Esophagus squamous epithelium (tissue), 4 donors: ENCODE measurements at regions not wholly inside any gene's neighbourhood (a gene's known extent, or its start where the extent isn't known, plus 50 kb on each side); places are given as distances from the start of the nearest gene placed in this dataset.

ENCODE experiments used
- POLR2A ChIP-seq, 4 donors: fragments of 450-650 bp; IDR thresholded peaks; one replicate each; pipeline ENCODE4 v1.6.1; 2017; ENCODE audit warnings: antibody characterized with exemption in 4 of 4, mild to moderate bottlenecking in 4 of 4, moderate library complexity in 3 of 4
- TF ChIP-seq, protein P1 (sequence below), 6 experiments: fragments of 450-650 bp in 4 of 6; fragments of 200-600 bp in 2 of 6; sonication (generic) in 2 of 6; IDR thresholded peaks; one replicate each; pipeline ENCODE4 v1.5.1; 2016 to 2019; ENCODE audit warnings: antibody characterized with exemption in 6 of 6, mild to moderate bottlenecking in 4 of 6, moderate library complexity in 4 of 6

DNA sequence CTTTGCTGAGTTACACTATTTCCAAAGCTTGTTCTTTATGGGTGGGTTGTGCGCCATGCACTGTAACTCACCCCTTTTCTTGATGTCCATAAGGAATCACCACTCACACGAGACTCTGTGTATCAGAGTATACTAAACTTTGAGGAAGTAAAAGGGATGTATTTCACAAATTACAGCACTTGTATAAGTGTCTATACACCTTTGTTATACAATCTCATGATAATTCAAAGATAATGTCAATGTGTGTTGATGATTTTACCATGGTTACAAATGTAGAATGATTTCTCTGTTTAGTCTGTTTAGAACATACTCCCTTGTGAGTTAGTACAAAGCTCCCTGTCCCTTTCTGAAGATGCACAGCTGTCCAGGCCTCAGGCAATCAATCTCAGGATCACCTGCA is 922.2 kb upstream of the MAP3K7 start:
- TF ChIP-seq, protein P1, sequence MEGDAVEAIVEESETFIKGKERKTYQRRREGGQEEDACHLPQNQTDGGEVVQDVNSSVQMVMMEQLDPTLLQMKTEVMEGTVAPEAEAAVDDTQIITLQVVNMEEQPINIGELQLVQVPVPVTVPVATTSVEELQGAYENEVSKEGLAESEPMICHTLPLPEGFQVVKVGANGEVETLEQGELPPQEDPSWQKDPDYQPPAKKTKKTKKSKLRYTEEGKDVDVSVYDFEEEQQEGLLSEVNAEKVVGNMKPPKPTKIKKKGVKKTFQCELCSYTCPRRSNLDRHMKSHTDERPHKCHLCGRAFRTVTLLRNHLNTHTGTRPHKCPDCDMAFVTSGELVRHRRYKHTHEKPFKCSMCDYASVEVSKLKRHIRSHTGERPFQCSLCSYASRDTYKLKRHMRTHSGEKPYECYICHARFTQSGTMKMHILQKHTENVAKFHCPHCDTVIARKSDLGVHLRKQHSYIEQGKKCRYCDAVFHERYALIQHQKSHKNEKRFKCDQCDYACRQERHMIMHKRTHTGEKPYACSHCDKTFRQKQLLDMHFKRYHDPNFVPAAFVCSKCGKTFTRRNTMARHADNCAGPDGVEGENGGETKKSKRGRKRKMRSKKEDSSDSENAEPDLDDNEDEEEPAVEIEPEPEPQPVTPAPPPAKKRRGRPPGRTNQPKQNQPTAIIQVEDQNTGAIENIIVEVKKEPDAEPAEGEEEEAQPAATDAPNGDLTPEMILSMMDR (IDR thresholded peaks at IDR 0.05) = no peak
- TF ChIP-seq POLR2A (IDR thresholded peaks at IDR 0.05) = no peak
